H1 (cell line): ENCODE measurements at regions not wholly inside any gene's neighbourhood (a gene's known extent, or its start where the extent isn't known, plus 50 kb on each side); places are given as distances from the start of the nearest gene placed in this dataset.

ENCODE experiments used
- CTCF ChIA-PET: fragments of 300-600 bp; sonication (Branson Sonifier 250); formaldehyde crosslinking; loops from one replicate; lab custom pipeline; 2021; ENCODE audit not compliant: partially characterized antibody; lab: Charles Lee
- POLR2A ChIA-PET: fragments of 300-600 bp; sonication (Branson Sonifier 250); formaldehyde crosslinking; loops from one replicate; lab custom pipeline; 2021; ENCODE audit warnings: inconsistent platforms; ENCODE audit not compliant: partially characterized antibody; lab: Charles Lee
- DNase-seq, 2 experiments: peaks; one replicate each; pipeline versions ENCODE4 v3.0.0 to v3.0.0-alpha.2; 2010 to 2022; ENCODE audit warnings: low spot score in 2 of 2, low read depth in 1 of 2, mixed read lengths in 1 of 2
- FAIRE-seq: peaks from 2 replicates; lab custom pipeline; 2011; peaks lifted over from hg19 to GRCh38; lab: Jason Lieb, UNC
- H2AFZ ChIP-seq: 2 replicates; pipeline ENCODE4 v1.8.1; 2012; ENCODE audit warnings: low read length, inconsistent platforms
- H2AK5ac ChIP-seq: 2 replicates; pipeline ENCODE4 v1.6.1; 2013; ENCODE audit warnings: low read depth, low read length
- H2BK120ac ChIP-seq: replicated peaks from 2 replicates; pipeline ENCODE3; 2013; ENCODE audit warnings: low read depth, low read length, inconsistent platforms
- H2BK12ac ChIP-seq: 2 replicates; pipeline ENCODE4 v1.6.1; 2013; ENCODE audit warnings: low read depth, low read length
- H2BK15ac ChIP-seq: 2 replicates; pipeline ENCODE4 v1.6.1; 2013; ENCODE audit warnings: low read length
- H2BK20ac ChIP-seq: 2 replicates; pipeline ENCODE4 v1.6.1; 2013; ENCODE audit warnings: low read length
- H2BK5ac ChIP-seq: 2 replicates; pipeline ENCODE4 v1.6.1; 2013; ENCODE audit warnings: low read depth, low read length
- H3K14ac ChIP-seq: 2 replicates; pipeline ENCODE4 v1.6.1; 2013; ENCODE audit warnings: inconsistent platforms; ENCODE audit not compliant: insufficient read length
- H3K18ac ChIP-seq: 2 replicates; pipeline ENCODE4 v1.6.1; 2013; ENCODE audit warnings: low read length; ENCODE audit errors: extremely low read depth
- H3K23ac ChIP-seq: 2 replicates; pipeline ENCODE4 v1.6.1; 2013; ENCODE audit warnings: inconsistent platforms; ENCODE audit not compliant: insufficient read length
- H3K23me2 ChIP-seq: 2 replicates; pipeline ENCODE4 v1.6.1; 2013; ENCODE audit warnings: low read depth, low read length
- H3K27ac ChIP-seq: 2 replicates; pipeline ENCODE4 v1.6.1; 2011; ENCODE audit warnings: low read depth, low read length, inconsistent platforms
- H3K27me3 ChIP-seq, 4 experiments: replicated peaks in 1 of 4; 1 replicate in 1 of 4; 2 replicates in 3 of 4; pipeline versions ENCODE4 v1.6.1 to v1.8.1; 2011 to 2013; ENCODE audit warnings: low read length in 3 of 4, mild to moderate bottlenecking in 3 of 4, inconsistent platforms in 2 of 4, mixed read lengths in 2 of 4, moderate library complexity in 1 of 4; ENCODE audit not compliant: control insufficient read depth in 3 of 4, insufficient read depth in 3 of 4; ENCODE audit errors: extremely low read depth in 1 of 4
- H3K36me3 ChIP-seq, 4 experiments: 2 replicates each; pipeline versions ENCODE4 v1.6.1 to v1.8.1; 2011 to 2013; ENCODE audit warnings: mild to moderate bottlenecking in 4 of 4, low read length in 3 of 4, moderate library complexity in 2 of 4, control low read depth in 1 of 4, inconsistent platforms in 1 of 4; ENCODE audit not compliant: insufficient read depth in 4 of 4, control insufficient read depth in 2 of 4
- H3K4ac ChIP-seq: replicated peaks from 2 replicates; pipeline ENCODE3; 2013; ENCODE audit warnings: low read length, low read depth, mixed read lengths, inconsistent platforms; ENCODE audit not compliant: insufficient read length
- H3K4me1 ChIP-seq, 4 experiments: replicated peaks in 1 of 4; 1 replicate in 1 of 4; 2 replicates in 3 of 4; pipeline versions ENCODE4 v1.6.1 to v1.8.1; 2011 to 2013; ENCODE audit warnings: low read length in 3 of 4, inconsistent platforms in 2 of 4, mixed read lengths in 1 of 4; ENCODE audit not compliant: insufficient read depth in 4 of 4, control insufficient read depth in 3 of 4
- H3K4me2 ChIP-seq, 2 experiments: 2 replicates each; pipeline versions ENCODE4 v1.6.1 to v1.8.1; 2011 to 2013; ENCODE audit warnings: low read depth in 2 of 2, low read length in 2 of 2, control low read depth in 1 of 2, inconsistent platforms in 1 of 2, mild to moderate bottlenecking in 1 of 2; ENCODE audit not compliant: insufficient read depth in 1 of 2
- H3K4me3 ChIP-seq, 4 experiments: fragments of 200-600, 300-600 bp in 1 of 4; sonication (generic), shearing (Covaris generic), sonication (Bioruptor Twin) in 1 of 4; 2 replicates each; pipeline versions ENCODE4 v1.5.1 to v1.8.1; 2011 to 2016; ENCODE audit warnings: low read length in 4 of 4, low read depth in 3 of 4, control low read depth in 2 of 4, inconsistent platforms in 2 of 4, mild to moderate bottlenecking in 2 of 4, mixed read lengths in 1 of 4, moderate library complexity in 1 of 4; ENCODE audit not compliant: insufficient read depth in 2 of 4; ENCODE audit errors: extremely low read depth in 1 of 4
- H3K56ac ChIP-seq: replicated peaks from 2 replicates; pipeline ENCODE3; 2013; ENCODE audit warnings: low read depth, mild to moderate bottlenecking, mixed read lengths, low read length, inconsistent platforms; ENCODE audit not compliant: insufficient read length
- H3K79me1 ChIP-seq: 2 replicates; pipeline ENCODE4 v1.6.1; 2013; ENCODE audit warnings: low read depth, low read length, control low read depth
- H3K79me2 ChIP-seq, 2 experiments: 2 replicates each; pipeline versions ENCODE4 v1.6.1 to v1.8.1; 2012 to 2013; ENCODE audit warnings: low read length in 2 of 2, mild to moderate bottlenecking in 2 of 2, inconsistent platforms in 1 of 2; ENCODE audit not compliant: insufficient read depth in 2 of 2, control insufficient read depth in 1 of 2
- H3K9ac ChIP-seq, 4 experiments: replicated peaks in 1 of 4; 1 replicate in 1 of 4; 2 replicates in 3 of 4; pipeline versions ENCODE4 v1.6.1 to v1.8.1; 2011 to 2013; ENCODE audit warnings: low read depth in 3 of 4, low read length in 3 of 4, control low read depth in 2 of 4, mild to moderate bottlenecking in 2 of 4, moderate library complexity in 2 of 4, inconsistent platforms in 1 of 4; ENCODE audit errors: extremely low read depth in 1 of 4
- H3K9me3 ChIP-seq, 2 experiments: 2 replicates each; pipeline versions ENCODE4 v1.6.1 to v1.8.1; 2012 to 2013; ENCODE audit warnings: mild to moderate bottlenecking in 2 of 2, moderate library complexity in 2 of 2, control low read depth in 1 of 2, inconsistent platforms in 1 of 2, low read depth in 1 of 2, low read length in 1 of 2, mixed read lengths in 1 of 2; ENCODE audit not compliant: insufficient read depth in 2 of 2
- H4K20me1 ChIP-seq, 2 experiments: replicated peaks in 1 of 2; 2 replicates each; pipeline versions ENCODE3 to v1.8.1; 2011 to 2013; ENCODE audit warnings: inconsistent platforms in 2 of 2, low read length in 2 of 2, mild to moderate bottlenecking in 1 of 2; ENCODE audit not compliant: insufficient read depth in 2 of 2, control insufficient read depth in 1 of 2
- H4K5ac ChIP-seq: 2 replicates; pipeline ENCODE4 v1.6.1; 2013; ENCODE audit warnings: low read length, low read depth, mixed read lengths, inconsistent platforms; ENCODE audit not compliant: insufficient read length
- H4K8ac ChIP-seq: 2 replicates; pipeline ENCODE4 v1.8.0; 2013; ENCODE audit warnings: mild to moderate bottlenecking, moderate library complexity, low read length, inconsistent platforms; ENCODE audit not compliant: insufficient read depth; ENCODE audit errors: extremely low read depth
- H4K91ac ChIP-seq: replicated peaks from 2 replicates; pipeline ENCODE3; 2013; ENCODE audit warnings: low read length, mixed read lengths, inconsistent platforms; ENCODE audit not compliant: insufficient read length
- JUND ChIP-seq: IDR thresholded peaks from 2 replicates; pipeline ENCODE4 v1.6.1; 2011; ENCODE audit warnings: mild to moderate bottlenecking, improper control_type of control experiment, low read length
- MAFK ChIP-seq: IDR thresholded peaks from 2 replicates; pipeline ENCODE4 v1.6.1; 2012; ENCODE audit warnings: low read depth, mild to moderate bottlenecking, improper control_type of control experiment, low read length
- TAF7 ChIP-seq: optimal IDR thresholded peaks from 2 replicates; pipeline ENCODE3; 2011; ENCODE audit warnings: low read depth, mild to moderate bottlenecking, inconsistent platforms, low read length, moderate library complexity, borderline replicate concordance
- WGBS, 2 experiments: shearing (Covaris generic) in 1 of 2; methylation state at CpG; one replicate each; pipeline versions ENCODE4 v1.1.6 to v1.1.7; 2013 to 2015; ENCODE audit warnings: low lambda C conversion rate in 2 of 2, mixed read lengths in 2 of 2, inconsistent platforms in 1 of 2, low coverage in 1 of 2, missing lambda C conversion rate in 1 of 2; ENCODE audit not compliant: insufficient replicate concordance in 2 of 2, insufficient coverage in 1 of 2, insufficient read length in 1 of 2; ENCODE audit errors: extremely low coverage in 1 of 2, missing lambda C conversion rate in 1 of 2; 5-methylcytosine and 5-hydroxymethylcytosine counted together

DNA sequence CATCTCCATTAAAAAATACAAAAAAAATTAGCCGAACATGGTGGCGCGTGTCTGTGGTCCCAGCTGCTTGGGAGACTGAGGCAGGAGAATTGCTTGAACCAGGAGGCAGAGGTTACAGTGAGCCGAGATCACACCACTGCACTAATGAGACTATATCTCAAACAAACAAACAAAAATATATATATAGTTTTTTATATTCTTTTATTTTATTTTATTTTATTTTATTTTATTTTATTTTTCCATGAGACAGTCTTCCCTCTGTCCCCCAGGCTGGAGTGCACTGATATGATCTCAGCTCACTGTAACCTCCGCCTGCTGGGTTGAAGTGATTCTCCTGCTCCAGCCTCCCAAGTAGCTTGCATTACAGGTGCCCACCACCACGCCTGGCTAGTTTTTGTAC is 79.5 kb downstream of the IRF2BPL start:
- H3K18ac ChIP-seq: no peak overlapping the region; the same call in 1 of the 2 replicates
- no peak overlapping the region for H4K8ac ChIP-seq
- no peaks in the 10 kb centered on the region for H4K20me1 ChIP-seq
- ChIA-PET CTCF (interaction anchor here (0.8 to 5.4 kb wide), 11 partner anchors 12 to 119 kb away, joined by 3 to 45 read pairs (median 8); no protein-coding TSS in a partner anchor), POLR2A (interaction anchor here (1.6 to 2.4 kb wide), 3 partner anchors 8 to 29 kb away, joined by 6 to 16 read pairs (median 10); no protein-coding TSS in a partner anchor)
- H3K27ac ChIP-seq: no peak overlapping the region
- H3K9ac ChIP-seq: no peak overlapping the region
- H3K4me2 ChIP-seq: peak overlapping the region in 1 of 2 experiments; percentile 57; a peak in 1 of 4 replicates
- H2BK12ac ChIP-seq: no peak overlapping the region
- H3K23me2 ChIP-seq: no peaks in the 10 kb centered on the region; the same call in 1 of the 2 replicates
- WGBS, 2 experiments: 97% methylated on average over 6 of the region's 6 CpGs; no CpG with 5 or more reads in 1 of the 2 experiments
- no peaks in the 10 kb centered on the region for H3K27me3 ChIP-seq
- no peak overlapping the region for H3K23ac ChIP-seq
- H2BK120ac ChIP-seq: no peak overlapping the region
- no peaks in the 10 kb centered on the region for H3K79me1 ChIP-seq
- H3K14ac ChIP-seq: no peak overlapping the region
- H3K4me3 ChIP-seq: no peak overlapping the region
- H2BK5ac ChIP-seq: 0 out of 2 replicates have a peak overlapping the region, but pooled peaks have one; percentile 81
- H3K56ac ChIP-seq: no peak overlapping the region
- no peaks in the 10 kb centered on the region for H3K36me3 ChIP-seq
- no peak overlapping the region for H2BK20ac ChIP-seq
- no peak overlapping the region for H2AFZ ChIP-seq
- no peak overlapping the region for H2BK15ac ChIP-seq
- DNase-seq (no peak), FAIRE-seq (no peak)
- H2AK5ac ChIP-seq: no peak overlapping the region
- peaks cover 15 to 25% (median 20%) of the 10 kb centered on the region in 4 experiments for H3K4me1 ChIP-seq
- H3K79me2 ChIP-seq: no peaks in the 10 kb centered on the region
- H4K91ac ChIP-seq: no peak overlapping the region
- no peak overlapping the region for H3K4ac ChIP-seq
- H3K9me3 ChIP-seq: no peaks in the 10 kb centered on the region
- TF ChIP-seq TAF7 (no peak), MAFK (no peak), JUND (no peak)
- no peak overlapping the region for H4K5ac ChIP-seq
